NCI-H226 (cell line): ENCODE measurements at regions not wholly inside any gene's neighbourhood (a gene's known extent, or its start where the extent isn't known, plus 50 kb on each side); places are given as distances from the start of the nearest gene placed in this dataset.

Source experiments
- DNase-seq: peaks from one replicate; pipeline ENCODE4 v3.0.0-alpha.2; 2015

GRCh38 chr12:14283489-14284144 lies 81.9 kb upstream of the ATF7IP start:
- DNase-seq, result no peak

- DNase-seq, result no peak
These were observed 81.2 kb upstream of the ATF7IP start for GRCh38 chr12:14284184-14284722.

- no peak for DNase-seq
These were observed 75.9 kb upstream of the ATF7IP start for GRCh38 chr12:14289601-14290000.

DNA sequence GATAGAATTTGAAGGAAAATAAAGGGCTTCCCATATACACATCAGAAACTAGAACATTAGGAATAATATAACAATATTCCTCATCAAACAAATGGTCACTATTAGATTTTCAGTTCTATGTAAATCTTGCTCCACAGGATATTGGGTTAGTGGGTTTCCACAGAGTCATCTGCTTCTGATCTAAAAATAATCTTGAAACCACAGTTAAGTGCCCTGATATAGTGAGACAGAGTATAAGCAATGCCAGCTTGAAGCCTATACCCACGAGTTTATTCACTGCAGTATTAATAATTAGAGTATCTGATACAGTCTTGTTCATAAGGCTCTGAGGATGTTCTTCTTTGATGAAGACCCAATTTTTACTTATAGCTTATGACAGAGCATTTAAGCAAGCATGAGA lies 74.5 kb upstream of the ATF7IP start:
- no peak for DNase-seq

GRCh38 chr12:14303661-14304155 lies 61.8 kb upstream of the ATF7IP start:
- no peak for DNase-seq

DNA sequence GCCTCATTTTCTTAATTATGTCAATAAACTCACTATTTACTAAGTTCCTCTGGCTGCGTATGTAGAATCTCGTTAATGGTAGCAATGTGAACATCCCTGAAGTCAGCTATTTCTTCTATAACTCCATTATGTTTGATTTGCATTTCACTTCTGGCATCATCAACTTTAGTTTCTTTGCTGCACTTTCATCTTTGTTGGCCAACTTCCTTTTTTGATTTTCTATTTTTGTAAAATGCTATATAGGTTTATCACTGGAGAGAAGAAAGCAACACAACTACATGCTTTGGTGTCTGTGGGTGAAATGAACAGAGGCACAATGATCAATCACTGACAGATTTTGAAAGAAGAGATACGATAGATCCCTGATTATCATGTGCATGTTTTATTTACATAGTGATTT lies 58.5 kb upstream of the ATF7IP start:
- DNase-seq, result no peak

- no peak for DNase-seq
These were observed 57.0 kb upstream of the ATF7IP start for GRCh38 chr12:14308516-14308915.

- DNase-seq, result no peak
These were observed 54.6 kb upstream of the ATF7IP start for GRCh38 chr12:14310866-14311265.

GRCh38 chr12:14313379-14314138 lies 51.9 kb upstream of the ATF7IP start:
- no peak for DNase-seq

DNA sequence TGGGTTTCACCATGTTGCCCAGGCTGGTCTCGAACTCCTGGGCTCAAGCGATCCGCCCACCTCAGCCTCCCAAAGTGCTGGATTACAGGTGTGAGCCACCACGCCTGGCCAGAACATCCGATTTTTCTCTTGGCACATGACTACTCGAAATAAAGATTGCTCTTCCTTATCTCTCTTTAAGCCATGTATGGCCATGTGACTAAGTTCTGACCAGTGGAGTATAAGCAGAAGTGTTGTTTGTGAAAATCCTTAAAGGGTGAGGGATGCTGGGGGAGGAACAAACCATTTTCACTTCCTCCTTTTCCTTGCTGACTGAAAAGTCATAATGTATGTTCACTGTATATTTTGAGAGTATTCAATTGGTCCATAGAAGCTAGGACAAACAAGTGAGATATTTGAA lies 50.7 kb upstream of the ATF7IP start:
- DNase-seq, result no peak

GRCh38 chr12:14315501-14315900 lies 50.0 kb upstream of the ATF7IP start:
- DNase-seq, result no peak
